HG03439 (cell line): ENCODE measurements at regions not wholly inside any gene's neighbourhood (a gene's known extent, or its start where the extent isn't known, plus 50 kb on each side); places are given as distances from the start of the nearest gene placed in this dataset.

ENCODE experiments used
- ATAC-seq: cut with Tn5 transposase; IDR thresholded peaks from one replicate; pipeline ENCODE4 v1.9.1; 2021; ENCODE audit warnings: mild to moderate bottlenecking, moderate library complexity; ENCODE audit not compliant: unreplicated experiment

- no peak for ATAC-seq
These were observed 131.0 kb downstream of the PDGFRA start for GRCh38 chr4:54359919-54360650.

DNA sequence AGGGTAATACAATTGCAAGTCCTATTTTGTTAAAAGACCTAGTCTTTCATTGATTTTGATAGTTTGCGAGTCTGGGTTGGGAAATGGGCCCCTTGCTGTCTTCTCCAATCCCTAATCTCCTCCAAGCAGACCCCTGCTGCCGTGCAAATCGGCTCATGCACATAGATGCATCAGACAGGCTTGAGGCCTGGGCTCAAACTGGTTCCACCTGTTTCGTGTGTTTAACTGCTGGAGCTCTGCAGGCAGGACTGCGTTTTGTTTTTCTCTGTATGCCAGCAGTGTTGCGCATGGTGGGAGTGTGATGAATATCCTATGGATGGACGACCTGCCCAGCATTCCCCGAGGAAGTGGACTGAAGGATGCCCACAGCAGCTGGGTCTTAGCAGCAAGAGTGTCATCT is 133.9 kb downstream of the PDGFRA start:
- no peak for ATAC-seq

DNA sequence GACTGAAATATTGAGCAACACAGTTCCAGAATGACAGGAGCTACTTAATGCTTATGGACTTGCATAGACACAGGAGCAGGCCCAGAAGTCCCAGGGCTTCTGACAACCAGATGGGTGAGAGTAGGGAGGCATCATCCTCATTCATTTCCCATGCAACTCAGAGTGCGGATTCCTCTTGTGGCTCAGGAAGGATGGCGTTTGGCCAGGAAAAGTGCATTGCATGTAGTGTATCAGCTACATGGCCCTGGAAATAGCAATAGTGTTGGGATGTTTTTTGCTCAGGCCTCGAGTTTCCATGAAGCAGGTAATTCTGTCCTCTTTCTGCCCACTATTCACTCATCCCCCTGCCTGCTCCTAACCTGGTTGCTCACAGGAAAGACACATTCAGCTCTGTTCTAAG is 136.6 kb downstream of the PDGFRA start:
- ATAC-seq, result no peak

DNA sequence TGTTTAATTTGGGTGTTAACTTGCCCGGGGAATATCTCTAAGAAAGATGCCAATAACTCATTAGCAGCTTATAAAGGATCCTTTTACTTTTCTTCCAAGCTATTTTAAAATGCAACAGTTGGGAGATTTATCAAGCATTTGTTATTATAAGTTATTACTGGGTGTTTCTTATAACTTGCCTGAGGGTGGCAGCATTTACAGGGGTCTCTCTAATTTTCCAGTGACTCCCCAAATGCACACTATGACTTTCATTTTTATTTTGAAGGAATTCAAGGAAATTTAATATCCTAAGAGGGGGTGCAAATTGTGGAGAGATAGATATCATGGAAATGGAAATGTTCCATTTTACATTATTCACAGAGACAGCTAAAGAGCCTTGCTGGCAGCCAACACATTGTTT is 138.0 kb downstream of the PDGFRA start:
- ATAC-seq, result no peak

DNA sequence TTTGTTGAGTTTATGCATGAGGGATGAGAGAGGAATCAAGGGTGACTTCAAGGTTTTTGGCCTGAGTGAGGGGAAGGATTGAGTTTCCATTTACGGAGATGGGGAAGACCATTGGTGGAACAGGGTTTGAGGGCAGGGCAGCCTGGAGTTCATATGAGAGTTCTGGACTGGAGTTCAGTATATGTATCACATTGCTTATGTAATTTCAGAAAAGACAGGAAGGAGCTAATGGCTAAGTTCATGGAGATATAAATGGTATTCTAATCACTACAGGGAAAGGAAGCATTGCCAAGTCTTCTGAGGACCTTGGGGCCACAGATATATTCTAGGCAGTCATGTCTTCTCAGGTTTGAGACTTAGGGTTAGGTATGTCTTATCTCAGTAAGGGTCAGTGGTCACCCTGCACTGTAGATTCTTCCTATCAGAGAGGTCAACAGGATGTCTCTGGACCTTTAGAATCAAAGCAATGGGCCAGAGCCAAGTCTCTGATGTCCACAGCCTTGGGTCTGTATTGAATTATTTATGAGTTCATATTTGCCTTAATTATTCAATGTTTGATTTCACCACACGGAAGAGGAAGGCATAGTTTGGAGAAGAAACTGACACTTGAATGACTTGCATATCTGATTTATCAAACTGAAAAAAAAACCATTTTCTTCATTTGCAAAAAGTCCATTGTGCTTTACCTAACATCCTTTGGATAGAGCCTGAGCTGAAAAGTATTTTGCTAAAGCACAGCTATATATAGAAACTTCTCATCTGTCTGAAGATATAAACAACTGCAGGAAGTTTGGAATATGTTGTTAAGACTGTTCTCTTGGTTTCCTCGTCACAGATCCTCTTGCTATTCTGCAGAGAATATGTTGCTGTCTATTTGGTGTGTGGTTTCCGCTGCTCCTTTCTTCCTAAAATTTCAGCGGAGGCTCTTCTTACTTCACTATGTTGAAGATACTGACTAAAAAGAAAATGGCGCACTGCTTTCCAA is 139.5 kb downstream of the PDGFRA start:
- ATAC-seq, result no peak

GRCh38 chr4:54371173-54371572 is 142.1 kb downstream of the PDGFRA start:
- no peak for ATAC-seq

GRCh38 chr4:54372951-54373350 is 143.9 kb downstream of the PDGFRA start:
- no peak for ATAC-seq

DNA sequence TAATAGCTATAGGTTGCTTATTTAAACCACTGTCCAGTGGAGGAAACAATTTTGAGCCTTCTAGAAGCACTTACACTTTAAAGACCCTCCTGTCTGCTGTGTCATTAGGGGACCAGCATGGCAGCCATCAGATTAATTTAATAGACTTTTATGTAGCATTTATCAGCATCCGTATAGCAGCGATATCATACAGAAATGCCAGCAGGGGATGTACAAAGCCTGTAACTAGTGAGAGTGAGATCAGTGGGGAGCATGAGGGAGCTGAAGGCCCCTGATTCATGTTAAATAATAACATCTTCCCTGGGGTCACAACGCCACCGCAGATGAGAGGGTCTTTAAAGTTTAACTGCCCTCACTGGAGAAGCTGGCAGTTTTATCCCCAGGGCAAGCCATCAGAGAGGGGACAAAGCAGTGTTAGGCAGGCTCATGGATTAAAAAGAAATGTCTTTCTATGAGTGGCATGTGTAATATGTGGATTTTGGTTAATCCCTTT is 144.7 kb downstream of the PDGFRA start:
- no peak for ATAC-seq

- ATAC-seq, result no peak
These were observed 149.4 kb downstream of the PDGFRA start for GRCh38 chr4:54378461-54378860.

DNA sequence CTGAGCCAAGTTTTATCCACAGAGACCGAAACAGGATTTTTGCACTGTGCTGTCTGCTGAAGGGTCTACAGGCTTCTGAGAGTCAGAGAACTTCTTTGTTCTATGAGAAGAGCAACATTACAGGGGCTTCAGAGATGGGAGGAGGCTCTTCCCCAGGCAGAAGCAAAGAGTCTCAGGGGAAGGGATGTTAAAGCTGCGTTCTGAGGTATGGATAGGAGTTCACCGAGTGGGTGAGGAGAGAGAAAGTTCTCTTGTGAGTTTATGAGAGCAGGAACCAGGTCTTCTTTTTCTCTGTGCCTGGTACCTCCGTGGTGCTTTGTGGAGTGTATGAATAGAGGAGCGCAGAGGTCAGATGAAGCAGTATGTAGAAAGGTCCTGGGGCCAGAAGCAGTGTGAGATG is 155.1 kb downstream of the PDGFRA start:
- ATAC-seq, result no peak

- no peak for ATAC-seq
These were observed 155.5 kb downstream of the PDGFRA start for GRCh38 chr4:54384563-54384962.

DNA sequence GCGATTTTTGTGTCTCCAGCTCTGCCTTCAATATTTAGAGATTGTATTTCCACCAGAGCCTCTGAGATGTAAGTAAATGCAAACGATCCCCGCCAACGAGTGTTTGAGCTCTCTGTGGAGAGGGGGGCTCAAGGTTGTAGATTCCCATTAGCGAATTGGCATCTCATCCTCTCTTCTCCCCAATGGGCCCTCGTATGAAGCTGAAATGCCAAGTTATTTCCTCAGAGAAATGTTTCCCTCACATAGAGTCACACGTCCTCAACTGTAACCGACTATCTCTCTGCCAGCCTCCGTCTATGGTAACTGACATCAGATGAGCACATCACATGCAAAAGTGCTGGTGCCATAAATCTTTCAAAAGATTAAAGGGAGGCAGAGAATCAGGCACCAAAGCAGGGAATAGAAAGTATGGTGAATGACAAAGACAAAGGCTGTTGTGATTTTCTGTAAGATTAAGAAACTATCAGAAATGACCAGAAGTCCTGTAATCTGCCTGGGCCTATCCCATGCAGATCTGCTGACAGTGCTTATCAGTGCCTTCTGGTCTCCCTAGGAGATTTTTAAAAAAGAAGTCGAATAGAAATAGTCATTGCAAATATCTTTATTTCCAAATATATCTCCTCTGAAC is 157.1 kb downstream of the PDGFRA start:
- ATAC-seq, result no peak

DNA sequence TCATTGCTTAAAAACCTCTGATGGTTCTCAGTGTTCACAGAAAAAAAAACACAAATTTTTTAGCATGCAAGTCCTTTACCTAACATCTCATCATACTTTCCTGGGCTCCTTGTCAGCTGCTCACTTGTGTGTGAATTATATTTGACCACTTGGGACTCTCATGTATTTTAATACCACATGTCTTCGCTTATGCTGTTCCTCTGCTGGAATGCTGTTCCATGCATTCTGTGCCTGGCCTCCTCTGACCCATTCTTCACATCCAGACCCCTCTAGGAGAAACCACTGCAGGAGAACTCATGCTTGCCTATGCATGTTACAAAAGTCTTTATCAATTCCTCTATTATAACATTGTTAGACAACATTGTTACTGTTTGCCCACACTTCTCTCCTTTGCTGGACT is 157.6 kb downstream of the PDGFRA start:
- ATAC-seq, result no peak

GRCh38 chr4:54390670-54391069 is 161.6 kb downstream of the PDGFRA start:
- no peak for ATAC-seq

GRCh38 chr4:54391104-54391503 is 162.0 kb downstream of the PDGFRA start:
- no peak for ATAC-seq

DNA sequence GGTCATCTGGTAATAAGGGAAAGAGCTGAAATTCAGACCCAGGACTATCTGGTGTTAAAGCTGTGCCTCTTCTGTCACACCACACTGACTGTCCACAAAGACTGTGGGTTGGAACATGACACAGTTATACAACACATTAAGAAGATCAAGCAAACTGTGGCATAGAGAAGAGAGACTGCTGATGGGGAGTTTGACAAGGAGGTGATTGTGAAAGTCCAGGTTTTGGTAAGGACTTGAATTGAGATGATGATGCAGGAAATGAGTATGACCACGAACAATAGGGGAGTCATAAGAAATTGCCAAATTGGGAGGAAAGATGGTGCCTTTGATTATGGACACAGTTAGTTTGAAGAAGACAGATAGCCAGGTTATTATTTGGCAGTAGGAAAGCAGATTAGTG is 163.4 kb downstream of the PDGFRA start:
- no peak for ATAC-seq

DNA sequence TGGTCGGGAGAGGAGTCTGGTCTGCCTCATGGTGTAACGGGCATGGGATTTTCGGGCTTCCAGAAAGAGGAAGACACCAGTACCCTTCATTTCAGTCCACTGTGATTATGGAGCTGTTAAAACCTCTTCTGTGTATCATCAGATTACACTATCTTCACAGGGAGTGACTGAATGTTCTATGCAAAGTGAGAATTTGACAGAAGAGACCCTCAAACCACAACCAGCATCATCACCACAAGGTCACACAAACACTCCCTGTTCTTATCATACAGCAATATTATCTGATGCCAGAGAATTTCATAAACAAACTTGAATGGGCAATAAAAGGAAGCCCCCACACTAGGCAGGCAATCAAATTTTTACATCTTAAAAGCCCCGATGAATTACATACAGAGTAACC is 164.2 kb downstream of the PDGFRA start:
- ATAC-seq, result no peak

- ATAC-seq, result no peak
These were observed 166.0 kb downstream of the PDGFRA start for GRCh38 chr4:54395013-54395527.

DNA sequence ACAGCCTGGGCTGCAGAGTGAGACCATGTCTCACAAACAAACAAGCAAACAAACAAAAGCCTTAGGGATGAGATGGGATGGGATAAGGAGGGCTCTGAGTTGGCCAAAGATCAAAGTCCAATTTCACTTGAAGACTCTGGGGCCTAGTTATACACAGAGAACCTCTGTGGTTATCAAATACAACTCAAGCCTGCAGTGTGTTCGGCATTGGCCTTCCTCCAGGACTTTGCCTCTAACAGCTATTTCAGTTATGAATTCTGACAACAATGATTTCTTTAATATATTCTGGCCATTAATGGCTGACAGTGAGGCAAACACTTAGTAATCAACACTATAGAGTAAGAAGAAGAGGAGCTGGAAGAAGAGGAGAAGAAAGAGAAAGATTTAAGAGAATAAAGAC is 171.1 kb downstream of the PDGFRA start:
- ATAC-seq, result no peak

DNA sequence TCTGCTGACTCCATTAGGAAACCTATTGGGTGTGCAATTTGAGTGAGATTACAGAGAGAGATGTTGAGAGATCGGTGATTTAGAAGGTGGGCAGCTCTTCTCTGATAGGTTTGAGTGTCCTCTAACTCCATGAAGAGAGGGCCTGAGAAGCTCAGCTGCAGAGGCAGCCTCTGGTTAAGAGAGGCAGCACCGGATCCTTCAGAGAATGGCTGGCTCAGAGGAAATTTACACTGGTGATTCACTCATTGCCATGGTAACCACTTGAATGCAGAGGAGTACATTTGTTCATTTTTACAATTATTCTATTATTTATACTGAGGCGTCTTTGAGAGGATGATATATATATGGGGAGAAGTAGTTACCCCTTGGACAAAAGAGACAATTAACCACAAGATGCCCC is 171.7 kb downstream of the PDGFRA start:
- ATAC-seq, result no peak

GRCh38 chr4:54402880-54403480 is 173.9 kb downstream of the PDGFRA start:
- no peak for ATAC-seq
